ENCODE measurements at regions not wholly inside any gene's neighbourhood (a gene's known extent, or its start where the extent isn't known, plus 50 kb on each side); places are given as distances from the start of the nearest gene placed in this dataset.

DNA sequence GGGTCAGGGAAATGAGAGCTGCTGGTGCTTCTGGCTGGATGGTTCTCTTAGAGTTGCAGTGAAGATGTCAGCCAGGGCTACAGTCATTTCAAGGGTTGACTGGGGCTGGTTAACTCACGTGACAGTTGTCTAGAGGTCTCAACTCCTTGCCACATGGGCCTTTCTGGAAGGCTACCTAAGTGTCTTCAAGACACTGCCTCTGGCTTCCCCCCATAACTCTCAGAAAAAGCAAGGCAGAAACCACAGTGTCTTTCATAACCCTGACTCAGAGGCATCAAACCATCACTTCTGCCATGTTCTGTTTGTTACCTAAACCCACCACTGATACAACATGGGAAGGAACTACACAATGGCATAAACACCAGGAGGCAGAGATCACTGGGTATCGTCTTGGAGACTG, 828.9 kb downstream of the EPHA4 start:
- DNase-seq: no peak
- Histone ChIP-seq H3K36me3 (ENCODE audit: control insufficient read depth in 4 of 4, insufficient read depth in 4 of 4, low read length in 4 of 4) (no peaks in the 10 kb centered on the region), H3K4me3 (no peak overlapping the region), H3K4me1 (ENCODE audit: control insufficient read depth in 5 of 5, insufficient read depth in 5 of 5, low read length in 5 of 5) (peaks cover 0 to 2% (median 0%) of the 10 kb centered on the region in 5 donors), H3K9ac (ENCODE audit: insufficient read depth in 1 of 2, low read length in 2 of 2) (no peak overlapping the region), H3K9me3 (ENCODE audit: control insufficient read depth in 4 of 4, insufficient read depth in 3 of 4, low read length in 3 of 4) (no peaks in the 10 kb centered on the region), H3K27me3 (ENCODE audit: control insufficient read depth in 3 of 3, insufficient read depth in 3 of 3, low read length in 2 of 3) (no peaks in the 10 kb centered on the region), H3K27ac (ENCODE audit: low read depth in 1 of 2, low read length in 1 of 2) (no peak overlapping the region)
- WGBS, 2 donors: 83 to 86% methylated on average over 2 of the region's 2 CpGs
- TF ChIP-seq, protein P1, sequence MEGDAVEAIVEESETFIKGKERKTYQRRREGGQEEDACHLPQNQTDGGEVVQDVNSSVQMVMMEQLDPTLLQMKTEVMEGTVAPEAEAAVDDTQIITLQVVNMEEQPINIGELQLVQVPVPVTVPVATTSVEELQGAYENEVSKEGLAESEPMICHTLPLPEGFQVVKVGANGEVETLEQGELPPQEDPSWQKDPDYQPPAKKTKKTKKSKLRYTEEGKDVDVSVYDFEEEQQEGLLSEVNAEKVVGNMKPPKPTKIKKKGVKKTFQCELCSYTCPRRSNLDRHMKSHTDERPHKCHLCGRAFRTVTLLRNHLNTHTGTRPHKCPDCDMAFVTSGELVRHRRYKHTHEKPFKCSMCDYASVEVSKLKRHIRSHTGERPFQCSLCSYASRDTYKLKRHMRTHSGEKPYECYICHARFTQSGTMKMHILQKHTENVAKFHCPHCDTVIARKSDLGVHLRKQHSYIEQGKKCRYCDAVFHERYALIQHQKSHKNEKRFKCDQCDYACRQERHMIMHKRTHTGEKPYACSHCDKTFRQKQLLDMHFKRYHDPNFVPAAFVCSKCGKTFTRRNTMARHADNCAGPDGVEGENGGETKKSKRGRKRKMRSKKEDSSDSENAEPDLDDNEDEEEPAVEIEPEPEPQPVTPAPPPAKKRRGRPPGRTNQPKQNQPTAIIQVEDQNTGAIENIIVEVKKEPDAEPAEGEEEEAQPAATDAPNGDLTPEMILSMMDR (IDR thresholded peaks at IDR 0.05; ENCODE audit: control extremely low read depth, extremely low read depth): no peak
- no peak for ATAC-seq (ENCODE audit: insufficient read depth, low FRiP score)

DNA sequence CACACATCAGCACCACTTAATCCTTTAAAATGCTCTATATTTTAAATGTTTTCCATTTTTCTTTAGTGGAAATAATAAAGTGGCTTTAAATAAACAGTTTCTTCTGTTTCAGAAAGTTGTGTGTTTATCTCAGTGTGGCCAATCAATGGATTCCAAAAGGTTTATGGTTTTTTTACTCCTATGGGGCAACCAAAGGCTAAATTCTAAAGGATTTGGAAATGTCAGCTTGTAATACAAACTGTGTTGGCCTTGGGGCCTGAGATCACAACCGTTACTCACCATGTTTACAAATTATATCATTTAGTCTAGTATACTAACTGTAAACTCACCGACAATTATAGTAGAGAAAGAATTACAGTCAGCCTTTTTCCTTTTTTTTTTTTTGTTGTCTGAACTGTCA, 827.2 kb downstream of the EPHA4 start:
- peaks cover 0 to 2% (median 0%) of the 10 kb centered on the region in 4 donors for H3K9me3 ChIP-seq (ENCODE audit: control insufficient read depth in 4 of 4, insufficient read depth in 3 of 4, low read length in 3 of 4)
- WGBS, 2 donors: 58 to 84% methylated on average over 2 of the region's 2 CpGs
- TF ChIP-seq, protein P1 (IDR thresholded peaks at IDR 0.05; ENCODE audit: control extremely low read depth, extremely low read depth): no peak
- no peaks in the 10 kb centered on the region for H3K27me3 ChIP-seq (ENCODE audit: control insufficient read depth in 3 of 3, insufficient read depth in 3 of 3, low read length in 2 of 3)
- H3K9ac ChIP-seq (ENCODE audit: insufficient read depth in 1 of 2, low read length in 2 of 2): no peak overlapping the region
- H3K36me3 ChIP-seq (ENCODE audit: control insufficient read depth in 4 of 4, insufficient read depth in 4 of 4, low read length in 4 of 4): no peaks in the 10 kb centered on the region
- no peak overlapping the region for H3K4me3 ChIP-seq
- H3K4me1 ChIP-seq (ENCODE audit: control insufficient read depth in 5 of 5, insufficient read depth in 5 of 5, low read length in 5 of 5): peaks cover 0 to 2% (median 0%) of the 10 kb centered on the region in 5 donors
- no peak for ATAC-seq (ENCODE audit: insufficient read depth, low FRiP score)
- no peak overlapping the region for H3K27ac ChIP-seq (ENCODE audit: low read depth in 1 of 2, low read length in 1 of 2)
- DNase-seq: peak in 2 of 3 donors; percentile 19 to 38

DNA sequence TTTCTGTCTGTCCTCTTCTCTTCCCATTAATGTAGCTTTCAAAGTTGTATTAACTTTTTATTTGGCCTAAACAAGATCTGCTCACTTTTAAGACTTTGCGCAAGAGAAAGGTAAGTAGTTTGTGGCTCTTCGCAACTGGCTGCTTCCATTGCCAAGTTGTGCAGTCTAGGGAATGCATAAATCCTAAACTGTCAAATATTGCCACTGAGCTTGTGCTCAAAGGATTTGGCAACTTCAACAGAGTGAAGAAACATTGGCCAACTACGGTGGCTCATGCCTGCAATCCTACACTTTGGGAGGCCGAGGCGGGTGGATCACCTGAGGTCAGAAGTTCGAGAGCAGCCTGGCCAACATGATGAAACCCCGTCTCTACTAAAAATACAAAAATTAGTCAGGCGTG, 826.4 kb downstream of the EPHA4 start:
- Histone ChIP-seq H3K27me3 (ENCODE audit: control insufficient read depth in 3 of 3, insufficient read depth in 3 of 3, low read length in 2 of 3) (no peaks in the 10 kb centered on the region), H3K4me3 (no peak overlapping the region), H3K36me3 (ENCODE audit: control insufficient read depth in 4 of 4, insufficient read depth in 4 of 4, low read length in 4 of 4) (no peaks in the 10 kb centered on the region), H3K9ac (ENCODE audit: insufficient read depth in 1 of 2, low read length in 2 of 2) (no peak overlapping the region), H3K9me3 (ENCODE audit: control insufficient read depth in 4 of 4, insufficient read depth in 3 of 4, low read length in 3 of 4) (peaks cover 0 to 2% (median 0%) of the 10 kb centered on the region in 4 donors), H3K4me1 (ENCODE audit: control insufficient read depth in 5 of 5, insufficient read depth in 5 of 5, low read length in 5 of 5) (peaks cover 0 to 2% (median 0%) of the 10 kb centered on the region in 5 donors), H3K27ac (ENCODE audit: low read depth in 1 of 2, low read length in 1 of 2) (no peak overlapping the region)
- ATAC-seq (ENCODE audit: insufficient read depth, low FRiP score) (no peak), DNase-seq (no peak)
- 95 to 96% methylated on average over 8 of the region's 8 CpGs for WGBS, 2 donors
- TF ChIP-seq, protein P1 (IDR thresholded peaks at IDR 0.05; ENCODE audit: control extremely low read depth, extremely low read depth): no peak

DNA sequence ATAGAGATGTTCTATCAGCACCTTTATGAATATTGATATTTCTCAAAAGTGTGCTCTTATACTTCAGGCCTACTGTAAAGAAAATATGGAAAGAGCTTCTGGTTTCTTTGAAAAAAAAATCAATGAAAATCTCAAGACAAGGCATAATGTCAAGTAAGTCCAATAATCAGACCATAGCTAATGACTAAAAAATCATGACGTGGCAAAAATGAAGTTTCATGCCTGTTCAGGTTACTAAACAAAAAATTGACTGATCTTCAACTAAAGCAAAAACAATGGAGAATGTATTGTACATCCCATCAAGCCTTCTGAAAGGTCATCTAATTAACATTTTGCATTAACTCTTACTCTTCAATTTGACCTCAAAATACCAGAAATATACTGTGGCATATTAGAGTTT, 824.4 kb downstream of the EPHA4 start:
- DNase-seq (no peak), ATAC-seq (ENCODE audit: insufficient read depth, low FRiP score) (no peak)
- Histone ChIP-seq H3K36me3 (ENCODE audit: control insufficient read depth in 4 of 4, insufficient read depth in 4 of 4, low read length in 4 of 4) (no peaks in the 10 kb centered on the region), H3K27me3 (ENCODE audit: control insufficient read depth in 3 of 3, insufficient read depth in 3 of 3, low read length in 2 of 3) (no peaks in the 10 kb centered on the region), H3K4me1 (ENCODE audit: control insufficient read depth in 5 of 5, insufficient read depth in 5 of 5, low read length in 5 of 5) (peaks cover 0 to 2% (median 0%) of the 10 kb centered on the region in 5 donors), H3K27ac (ENCODE audit: low read depth in 1 of 2, low read length in 1 of 2) (no peak overlapping the region), H3K9me3 (ENCODE audit: control insufficient read depth in 4 of 4, insufficient read depth in 3 of 4, low read length in 3 of 4) (peaks cover 0 to 2% (median 0%) of the 10 kb centered on the region in 4 donors), H3K4me3 (no peak overlapping the region), H3K9ac (ENCODE audit: insufficient read depth in 1 of 2, low read length in 2 of 2) (no peak overlapping the region)
- TF ChIP-seq, protein P1 (IDR thresholded peaks at IDR 0.05; ENCODE audit: control extremely low read depth, extremely low read depth): no peak
- WGBS, 2 donors: 79 to 97% methylated on average over 1 of the region's 1 CpG

All from lung (tissue), 11 donors.